ENCODE measurements at regions not wholly inside any gene's neighbourhood (a gene's known extent, or its start where the extent isn't known, plus 50 kb on each side); places are given as distances from the start of the nearest gene placed in this dataset.

DNA sequence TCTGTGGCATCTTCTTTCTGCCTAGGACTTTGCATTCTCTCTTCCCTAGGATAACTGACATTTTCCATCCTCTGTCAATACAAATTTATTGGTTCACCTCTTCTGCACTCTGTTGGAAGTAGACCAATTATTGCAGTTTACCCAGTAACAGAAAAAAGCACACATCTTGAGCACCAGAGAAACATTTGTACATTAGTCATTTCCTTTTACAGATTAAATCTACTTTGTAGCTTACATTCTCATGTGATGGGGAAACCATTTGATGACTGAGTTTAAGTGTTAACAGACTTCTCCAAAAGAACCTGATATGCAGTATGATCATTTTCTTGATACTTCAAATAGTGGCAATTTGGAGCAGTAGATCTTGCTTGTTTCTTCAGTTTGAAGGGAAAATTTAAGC is 1098.8 kb downstream of the DTWD2 start:
- DNase-seq: no peak
- no peaks in the 10 kb centered on the region for H3K9me3 ChIP-seq
- no peaks in the 10 kb centered on the region for H3K4me1 ChIP-seq
- intact Hi-C loops (cut with DNase I): no loop called here
- TF ChIP-seq, protein P1, sequence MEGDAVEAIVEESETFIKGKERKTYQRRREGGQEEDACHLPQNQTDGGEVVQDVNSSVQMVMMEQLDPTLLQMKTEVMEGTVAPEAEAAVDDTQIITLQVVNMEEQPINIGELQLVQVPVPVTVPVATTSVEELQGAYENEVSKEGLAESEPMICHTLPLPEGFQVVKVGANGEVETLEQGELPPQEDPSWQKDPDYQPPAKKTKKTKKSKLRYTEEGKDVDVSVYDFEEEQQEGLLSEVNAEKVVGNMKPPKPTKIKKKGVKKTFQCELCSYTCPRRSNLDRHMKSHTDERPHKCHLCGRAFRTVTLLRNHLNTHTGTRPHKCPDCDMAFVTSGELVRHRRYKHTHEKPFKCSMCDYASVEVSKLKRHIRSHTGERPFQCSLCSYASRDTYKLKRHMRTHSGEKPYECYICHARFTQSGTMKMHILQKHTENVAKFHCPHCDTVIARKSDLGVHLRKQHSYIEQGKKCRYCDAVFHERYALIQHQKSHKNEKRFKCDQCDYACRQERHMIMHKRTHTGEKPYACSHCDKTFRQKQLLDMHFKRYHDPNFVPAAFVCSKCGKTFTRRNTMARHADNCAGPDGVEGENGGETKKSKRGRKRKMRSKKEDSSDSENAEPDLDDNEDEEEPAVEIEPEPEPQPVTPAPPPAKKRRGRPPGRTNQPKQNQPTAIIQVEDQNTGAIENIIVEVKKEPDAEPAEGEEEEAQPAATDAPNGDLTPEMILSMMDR (IDR thresholded peaks at IDR 0.05): no peak
- TF ChIP-seq POLR2A (IDR thresholded peaks at IDR 0.05): no peak
- no peak overlapping the region for H3K4me3 ChIP-seq
- H3K27ac ChIP-seq: peak overlapping the region in 1 of 4 donors; percentile 55
- no peaks in the 10 kb centered on the region for H3K27me3 ChIP-seq
- no peaks in the 10 kb centered on the region for H3K36me3 ChIP-seq

DNA sequence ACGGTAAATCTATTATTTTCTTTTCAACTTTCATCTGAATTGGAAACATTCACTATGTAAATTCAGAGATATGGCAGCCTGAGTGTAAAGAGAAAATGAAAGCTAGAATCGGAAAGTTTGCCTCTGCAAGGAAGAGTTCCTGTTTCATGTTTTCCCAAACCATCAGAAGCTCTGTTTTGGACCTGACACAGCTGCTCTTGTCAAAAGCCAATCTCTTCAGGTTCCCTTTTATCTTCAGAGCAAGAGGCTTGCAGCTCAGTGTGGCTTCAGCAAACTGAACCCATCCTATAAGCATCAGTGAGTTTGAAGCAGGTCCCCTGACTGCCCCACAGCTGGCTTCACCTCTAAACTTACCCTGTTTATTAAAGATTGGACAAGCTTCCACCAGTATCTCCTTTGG is 1099.7 kb downstream of the DTWD2 start:
- Histone ChIP-seq H3K4me3 (peak overlapping the region in 2 of 4 donors; percentile 8 to 47), H3K27me3 (no peaks in the 10 kb centered on the region), H3K27ac (peak overlapping the region in 1 of 4 donors; percentile 55), H3K36me3 (no peaks in the 10 kb centered on the region), H3K4me1 (no peaks in the 10 kb centered on the region), H3K9me3 (no peaks in the 10 kb centered on the region)
- TF ChIP-seq POLR2A (IDR thresholded peaks at IDR 0.05): no peak
- TF ChIP-seq, protein P1 (IDR thresholded peaks at IDR 0.05): no peak
- intact Hi-C loops (cut with DNase I): no loop called here
- 47 to 48% methylated on average over 2 of the region's 2 CpGs for WGBS, 2 donors
- DNase-seq: no peak

DNA sequence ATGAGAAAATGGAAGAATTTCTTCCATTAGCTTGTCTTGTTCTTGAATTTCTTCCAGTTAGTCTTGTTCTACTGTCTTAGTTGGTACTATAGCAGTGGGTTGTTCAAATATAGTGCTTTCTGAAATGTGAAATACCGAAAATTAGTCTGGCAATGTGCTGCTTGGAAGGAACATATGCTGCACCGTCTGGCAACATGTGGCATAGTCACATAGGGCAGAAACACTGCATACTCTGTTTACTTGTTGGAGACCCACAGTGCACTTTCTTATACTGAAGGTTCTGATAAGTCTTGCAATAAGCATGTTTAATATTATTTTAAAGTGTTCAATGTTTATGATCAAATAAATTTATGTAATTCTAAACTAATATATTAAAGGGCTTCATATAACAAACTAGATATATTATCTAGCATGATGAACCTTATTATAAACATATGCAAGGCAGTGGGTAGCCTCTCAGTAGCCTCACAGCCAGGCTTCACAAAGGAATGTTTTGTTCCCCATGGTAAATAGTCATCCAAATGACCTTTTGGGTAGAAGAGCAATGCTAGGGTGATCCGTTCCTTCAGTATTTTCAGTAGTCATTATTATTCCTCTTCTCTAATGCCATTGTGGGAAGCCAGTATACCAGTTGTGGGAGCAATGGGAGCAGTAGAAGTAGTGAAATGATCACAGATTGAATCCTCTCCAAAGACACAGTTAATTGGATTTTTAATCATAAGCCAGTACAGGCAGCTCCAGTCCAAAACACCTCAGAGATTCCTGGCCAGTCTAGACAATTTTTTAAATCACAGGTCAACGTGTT is 1106.7 kb downstream of the DTWD2 start:
- no peaks in the 10 kb centered on the region for H3K4me1 ChIP-seq
- WGBS, 2 donors: 61 to 74% methylated on average over 4 of the region's 4 CpGs
- intact Hi-C loops (cut with DNase I): no loop called here

GRCh38 chr5:117880932-117881331 is 1107.4 kb downstream of the DTWD2 start:
- no peaks in the 10 kb centered on the region for H3K9me3 ChIP-seq

More for the DNA sequence above, 1106.7 kb downstream of the DTWD2 start:
- DNase-seq: no peak
- H3K27ac ChIP-seq: no peak overlapping the region
- H3K36me3 ChIP-seq: no peaks in the 10 kb centered on the region
- no peaks in the 10 kb centered on the region for H3K27me3 ChIP-seq
- H3K4me3 ChIP-seq: no peak overlapping the region
- H3K9me3 ChIP-seq: no peaks in the 10 kb centered on the region
- TF ChIP-seq, protein P1 (IDR thresholded peaks at IDR 0.05): no peak

DNA sequence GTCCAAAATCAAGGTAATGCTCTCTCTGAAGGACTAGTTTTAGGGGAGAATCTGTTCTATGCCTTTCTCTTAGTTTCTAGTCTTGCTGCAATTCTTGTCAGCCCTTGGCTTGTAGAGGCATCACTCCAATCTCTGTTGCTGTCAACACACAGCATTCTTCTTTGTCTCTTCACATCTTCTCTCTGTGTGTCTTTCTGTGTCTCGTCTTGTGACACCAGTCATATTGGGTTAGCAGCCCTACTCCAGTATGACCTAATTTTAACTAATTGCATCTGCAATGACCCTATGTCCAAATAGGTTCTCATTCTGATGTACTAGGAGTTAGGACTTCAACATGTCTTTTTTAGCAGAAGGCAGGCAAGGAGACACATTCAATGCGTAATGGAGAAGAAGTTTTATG is 1110.6 kb downstream of the DTWD2 start:
- Histone ChIP-seq H3K36me3 (no peaks in the 10 kb centered on the region), H3K27ac (no peak overlapping the region), H3K27me3 (no peaks in the 10 kb centered on the region), H3K4me3 (no peak overlapping the region), H3K9me3 (no peaks in the 10 kb centered on the region), H3K4me1 (no peaks in the 10 kb centered on the region)
- WGBS, 2 donors: 76 to 81% methylated on average over 2 of the region's 2 CpGs
- DNase-seq: no peak
- TF ChIP-seq POLR2A (IDR thresholded peaks at IDR 0.05): no peak
- TF ChIP-seq, protein P1 (IDR thresholded peaks at IDR 0.05): no peak
- intact Hi-C loops (cut with DNase I): no loop called here

More at GRCh38 chr5:117880932-117881331, 1107.4 kb downstream of the DTWD2 start:
- Histone ChIP-seq H3K4me1 (no peaks in the 10 kb centered on the region), H3K27ac (no peak overlapping the region), H3K27me3 (no peaks in the 10 kb centered on the region), H3K4me3 (no peak overlapping the region), H3K36me3 (no peaks in the 10 kb centered on the region)
- no peak for DNase-seq
- TF ChIP-seq, protein P1 (IDR thresholded peaks at IDR 0.05): no peak
- TF ChIP-seq POLR2A (IDR thresholded peaks at IDR 0.05): no peak
- intact Hi-C loops (cut with DNase I): no loop called here
